ENCODE measurements at regions not wholly inside any gene's neighbourhood (a gene's known extent, or its start where the extent isn't known, plus 50 kb on each side); places are given as distances from the start of the nearest gene placed in this dataset.

DNA sequence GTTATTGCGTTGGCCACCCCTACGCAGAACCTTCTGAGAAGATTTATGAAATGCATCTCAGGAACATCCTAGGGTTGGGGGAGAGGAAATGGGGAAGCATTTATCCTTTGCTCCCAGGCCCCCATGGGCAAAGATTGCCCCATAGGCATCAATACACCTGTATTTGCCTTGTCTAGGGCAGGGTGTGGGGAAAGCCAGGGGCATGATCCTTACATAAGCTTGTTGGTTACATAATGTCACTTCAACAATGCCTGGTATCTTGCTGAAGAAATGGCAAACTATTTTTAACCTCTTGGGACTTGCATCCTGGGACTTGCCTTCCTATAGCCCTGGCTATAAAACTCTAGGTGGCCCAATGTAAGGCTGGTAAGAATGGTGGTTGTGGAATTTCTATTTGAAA is 53.9 kb upstream of the SPRED2 start:
- ATAC-seq (no peak), DNase-seq (no peak)
- H3K9me3 ChIP-seq (ENCODE audit: control insufficient read depth, low read length, poor library complexity, severe bottlenecking), result no peaks in the 10 kb centered on the region
- H3K27me3 Mint-ChIP-seq, result peaks cover 25% of the 10 kb centered on the region
- no peaks in the 10 kb centered on the region for H3K4me1 Mint-ChIP-seq
- no peak overlapping the region for H3K27ac Mint-ChIP-seq
- H3K36me3 Mint-ChIP-seq (ENCODE audit: low read depth), result peaks cover 5% of the 10 kb centered on the region
- H3K4me3 Mint-ChIP-seq, result no peak overlapping the region

- peaks cover 25% of the 10 kb centered on the region for H3K27me3 Mint-ChIP-seq
- DNase-seq (no peak), ATAC-seq (no peak)
- no peak overlapping the region for H3K27ac Mint-ChIP-seq
- H3K36me3 Mint-ChIP-seq (ENCODE audit: low read depth), result peaks cover 5% of the 10 kb centered on the region
- no peaks in the 10 kb centered on the region for H3K4me1 Mint-ChIP-seq
- H3K9me3 ChIP-seq (ENCODE audit: control insufficient read depth, low read length, poor library complexity, severe bottlenecking), result no peaks in the 10 kb centered on the region
- H3K4me3 Mint-ChIP-seq, result no peak overlapping the region
Observed at GRCh38 chr2:65485839-65486238, 53.4 kb upstream of the SPRED2 start.

DNA sequence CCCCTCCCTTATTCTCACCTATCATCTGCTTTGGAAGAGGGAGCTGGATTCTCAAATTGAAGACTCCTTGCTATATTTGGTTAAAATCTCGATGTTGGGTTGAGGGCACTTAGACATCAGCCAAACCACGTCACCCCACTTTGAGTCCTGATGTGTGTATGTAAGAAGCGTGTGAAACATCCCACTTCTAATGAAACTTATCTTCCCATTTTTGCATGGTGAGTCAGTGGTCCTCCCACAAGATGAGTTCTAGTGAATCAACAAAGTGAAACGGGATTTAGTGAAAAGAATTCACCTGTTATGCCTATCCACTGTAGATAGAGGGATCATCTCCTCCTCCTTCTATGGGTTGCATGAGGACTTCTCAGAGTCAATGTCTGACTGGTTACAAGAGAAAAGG is 51.4 kb upstream of the SPRED2 start:
- no peak for ATAC-seq
- DNase-seq, result no peak
- H3K4me1 Mint-ChIP-seq, result no peaks in the 10 kb centered on the region
- no peaks in the 10 kb centered on the region for H3K9me3 ChIP-seq (ENCODE audit: control insufficient read depth, low read length, poor library complexity, severe bottlenecking)
- H3K36me3 Mint-ChIP-seq (ENCODE audit: low read depth), result peaks cover 5% of the 10 kb centered on the region
- peaks cover 25% of the 10 kb centered on the region for H3K27me3 Mint-ChIP-seq
- no peak overlapping the region for H3K4me3 Mint-ChIP-seq
- H3K27ac Mint-ChIP-seq, result no peak overlapping the region

- Mint-ChIP-seq H3K27me3 (peaks cover 25% of the 10 kb centered on the region), H3K27ac (no peak overlapping the region), H3K4me3 (no peak overlapping the region), H3K36me3 (ENCODE audit: low read depth) (peaks cover 5% of the 10 kb centered on the region), H3K4me1 (no peaks in the 10 kb centered on the region)
- ATAC-seq (no peak), DNase-seq (no peak)
- no peaks in the 10 kb centered on the region for H3K9me3 ChIP-seq (ENCODE audit: control insufficient read depth, low read length, poor library complexity, severe bottlenecking)
Observed at GRCh38 chr2:65482971-65483370, 50.6 kb upstream of the SPRED2 start.

All from T-helper 17 cell (primary cell).